PC-9 (cell line): ENCODE measurements at regions not wholly inside any gene's neighbourhood (a gene's known extent, or its start where the extent isn't known, plus 50 kb on each side); places are given as distances from the start of the nearest gene placed in this dataset.

Source experiments
- BruUV-seq: library from RNA; stranded (reverse); fragments of 400-500 nt; replicated peaks from 2 replicates; lab custom pipeline; 2021; lab: Mats Ljungman, UMichigan
- CTCF ChIA-PET: fragments of 300-600 bp; sonication (Branson Sonifier 250); formaldehyde crosslinking; loops from one replicate; lab custom pipeline; 2022; ENCODE audit warnings: antibody characterized with exemption; lab: Charles Lee
- POLR2A ChIA-PET: fragments of 300-600 bp; sonication (Branson Sonifier 250); formaldehyde crosslinking; loops from one replicate; lab custom pipeline; 2022; ENCODE audit warnings: antibody characterized with exemption; ENCODE audit not compliant: unreplicated experiment; lab: Charles Lee
- DNase-seq, 2 experiments: peaks; one replicate each; pipeline versions ENCODE4 v3.0.0 to v3.0.0-alpha.2; 2015 to 2022; ENCODE audit warnings: mixed read lengths in 1 of 2
- H2AFZ ChIP-seq: fragments of 200-600 bp; sonication (generic); 2 replicates; pipeline ENCODE4 v1.8.1; 2017; ENCODE audit warnings: antibody characterized with exemption
- H3F3A ChIP-seq: fragments of 200-600 bp; sonication (generic); 2 replicates; pipeline ENCODE4 v1.8.1; 2017; ENCODE audit warnings: antibody characterized with exemption, mild to moderate bottlenecking, low read depth; ENCODE audit not compliant: insufficient read depth
- H3K27ac ChIP-seq: fragments of 200-600 bp; sonication (generic); 2 replicates; pipeline ENCODE4 v1.6.1; 2016; ENCODE audit warnings: mixed run types
- H3K27me3 ChIP-seq: fragments of 200-600 bp; sonication (generic); 2 replicates; pipeline ENCODE4 v1.6.1; 2016; ENCODE audit warnings: low read depth, mixed run types; ENCODE audit not compliant: insufficient read depth
- H3K36me3 ChIP-seq: fragments of 200-600 bp; sonication (generic); 2 replicates; pipeline ENCODE4 v1.6.1; 2016; ENCODE audit warnings: low read depth, mixed run types
- H3K4me1 ChIP-seq: fragments of 200-600 bp; sonication (generic); replicated peaks from 2 replicates; pipeline ENCODE4 v1.6.1; 2016; ENCODE audit warnings: mixed run types; ENCODE audit not compliant: insufficient read depth
- H3K4me2 ChIP-seq: fragments of 200-600 bp; sonication (generic); 2 replicates; pipeline ENCODE4 v1.6.1; 2017; ENCODE audit warnings: mixed run types
- H3K4me3 ChIP-seq: fragments of 200-600 bp; sonication (generic); 2 replicates; pipeline ENCODE4 v1.6.1; 2016; ENCODE audit warnings: mixed run types
- H3K79me2 ChIP-seq: fragments of 200-600 bp; sonication (generic); 2 replicates; pipeline ENCODE4 v1.6.1; 2017; ENCODE audit warnings: low read depth, mixed run types
- H3K9me2 ChIP-seq: fragments of 200-600 bp; sonication (generic); 2 replicates; pipeline ENCODE4 v1.8.1; 2017; ENCODE audit warnings: mild to moderate bottlenecking; ENCODE audit not compliant: insufficient read depth
- H3K9me3 ChIP-seq: fragments of 200-600 bp; sonication (generic); 2 replicates; pipeline ENCODE4 v1.8.1; 2016; ENCODE audit warnings: low read depth; ENCODE audit not compliant: insufficient read depth
- H4K20me1 ChIP-seq: fragments of 200-600 bp; sonication (generic); 2 replicates; pipeline ENCODE4 v1.8.1; 2017; ENCODE audit not compliant: insufficient read depth
- EZH2 ChIP-seq: fragments of 200-600 bp; sonication (generic); IDR thresholded peaks from 2 replicates; pipeline ENCODE4 v1.8.0; 2017; ENCODE audit warnings: antibody characterized with exemption, low read depth
- intact Hi-C: fragments of 100-400 bp; cut with micrococcal nuclease; formaldehyde crosslinking; loops from one replicate; pipeline ENCODE4 v1.10.0; 2022; ENCODE audit not compliant: unreplicated experiment
- TF ChIP-seq, protein P1 (sequence below): fragments of 200-600 bp; sonication (generic); conservative IDR thresholded peaks from 2 replicates; pipeline ENCODE4 v1.6.1; 2017; ENCODE audit warnings: mixed run types, antibody characterized with exemption, mild to moderate bottlenecking, moderate library complexity

GRCh38 chr9:115305543-115305942, 187.6 kb upstream of the TNC start:
- no TSS peak for BruUV-seq

DNA sequence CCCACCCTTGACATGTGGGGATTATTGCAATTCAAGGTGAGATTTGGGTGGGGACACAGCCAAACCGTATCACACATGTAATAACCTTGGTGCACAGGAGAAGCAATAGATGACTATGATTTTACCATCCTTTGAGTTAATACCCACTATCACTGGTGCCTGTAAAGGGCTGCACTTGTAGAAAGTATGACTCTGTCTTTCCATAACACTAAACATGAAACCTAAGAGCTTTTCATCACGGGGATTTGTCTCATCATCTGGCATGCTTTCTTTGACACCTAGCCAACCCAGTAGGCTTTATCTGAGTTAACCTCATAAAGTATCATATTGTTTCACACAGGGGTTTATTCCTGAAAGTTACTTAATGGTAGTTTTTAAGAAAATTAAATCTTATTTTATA, 188.9 kb upstream of the TNC start:
- Histone ChIP-seq H3K36me3 (no peaks in the 10 kb centered on the region), H3F3A (no peaks in the 10 kb centered on the region), H3K9me2 (no peaks in the 10 kb centered on the region; the same call in 1 of the 2 replicates), H4K20me1 (no peaks in the 10 kb centered on the region), H3K27ac (no peak overlapping the region), H3K4me2 (no peak overlapping the region), H3K4me3 (no peak overlapping the region), H2AFZ (no peak overlapping the region), H3K4me1 (no peaks in the 10 kb centered on the region), H3K27me3 (no peaks in the 10 kb centered on the region), H3K9me3 (peaks cover 3% of the 10 kb centered on the region; the same call in 1 of the 2 replicates), H3K79me2 (no peaks in the 10 kb centered on the region)
- no TSS peak for BruUV-seq
- POLR2A ChIA-PET: no interaction called here
- DNase-seq: no peak
- no peak for TF ChIP-seq EZH2
- TF ChIP-seq, protein P1, sequence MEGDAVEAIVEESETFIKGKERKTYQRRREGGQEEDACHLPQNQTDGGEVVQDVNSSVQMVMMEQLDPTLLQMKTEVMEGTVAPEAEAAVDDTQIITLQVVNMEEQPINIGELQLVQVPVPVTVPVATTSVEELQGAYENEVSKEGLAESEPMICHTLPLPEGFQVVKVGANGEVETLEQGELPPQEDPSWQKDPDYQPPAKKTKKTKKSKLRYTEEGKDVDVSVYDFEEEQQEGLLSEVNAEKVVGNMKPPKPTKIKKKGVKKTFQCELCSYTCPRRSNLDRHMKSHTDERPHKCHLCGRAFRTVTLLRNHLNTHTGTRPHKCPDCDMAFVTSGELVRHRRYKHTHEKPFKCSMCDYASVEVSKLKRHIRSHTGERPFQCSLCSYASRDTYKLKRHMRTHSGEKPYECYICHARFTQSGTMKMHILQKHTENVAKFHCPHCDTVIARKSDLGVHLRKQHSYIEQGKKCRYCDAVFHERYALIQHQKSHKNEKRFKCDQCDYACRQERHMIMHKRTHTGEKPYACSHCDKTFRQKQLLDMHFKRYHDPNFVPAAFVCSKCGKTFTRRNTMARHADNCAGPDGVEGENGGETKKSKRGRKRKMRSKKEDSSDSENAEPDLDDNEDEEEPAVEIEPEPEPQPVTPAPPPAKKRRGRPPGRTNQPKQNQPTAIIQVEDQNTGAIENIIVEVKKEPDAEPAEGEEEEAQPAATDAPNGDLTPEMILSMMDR: no peak
- intact Hi-C loops: no loop called here
- CTCF ChIA-PET: no interaction called here

More at GRCh38 chr9:115305543-115305942, 187.6 kb upstream of the TNC start:
- no peak overlapping the region for H2AFZ ChIP-seq
- TF ChIP-seq, protein P1: no peak
- TF ChIP-seq EZH2: no peak
- H3K9me3 ChIP-seq: no peaks in the 10 kb centered on the region
- no peaks in the 10 kb centered on the region for H3K4me1 ChIP-seq
- H3K27me3 ChIP-seq: no peaks in the 10 kb centered on the region
- H3K36me3 ChIP-seq: no peaks in the 10 kb centered on the region
- no peaks in the 10 kb centered on the region for H3F3A ChIP-seq
- intact Hi-C loops: no loop called here
- DNase-seq: no peak
- CTCF ChIA-PET: no interaction called here
- no peak overlapping the region for H3K4me2 ChIP-seq
- no peak overlapping the region for H3K4me3 ChIP-seq
- no peaks in the 10 kb centered on the region; the same call in 1 of the 2 replicates for H3K9me2 ChIP-seq
- H4K20me1 ChIP-seq: no peaks in the 10 kb centered on the region
- H3K27ac ChIP-seq: no peak overlapping the region
- H3K79me2 ChIP-seq: no peaks in the 10 kb centered on the region
- POLR2A ChIA-PET: no interaction called here

DNA sequence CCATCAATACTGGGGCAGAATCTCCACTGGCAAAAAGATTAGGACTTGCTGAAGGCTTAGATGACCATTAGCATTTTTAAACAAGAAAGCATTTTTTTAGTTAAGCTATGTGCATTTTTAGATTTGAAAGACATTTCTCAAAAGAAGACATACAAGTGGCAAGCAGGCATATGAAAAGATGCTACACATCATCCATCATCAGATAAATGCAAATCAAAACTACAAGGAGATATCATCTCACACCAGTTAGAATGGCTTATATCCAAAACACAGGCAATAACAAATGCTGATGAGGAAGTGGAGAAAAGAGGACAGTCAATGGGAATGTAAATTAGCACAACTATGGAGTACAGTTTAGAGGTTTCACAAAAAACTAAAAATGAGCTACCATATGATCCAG, 195.6 kb upstream of the TNC start:
- no peaks in the 10 kb centered on the region for H3K9me2 ChIP-seq
- H3K4me3 ChIP-seq: no peak overlapping the region
- no peaks in the 10 kb centered on the region for H3F3A ChIP-seq
- H3K27me3 ChIP-seq: no peaks in the 10 kb centered on the region
- no peak overlapping the region for H3K4me2 ChIP-seq
- H4K20me1 ChIP-seq: no peaks in the 10 kb centered on the region
- ChIA-PET POLR2A (no interaction called here), CTCF (no interaction called here)
- no peaks in the 10 kb centered on the region for H3K79me2 ChIP-seq
- no peak for DNase-seq
- peaks cover 3% of the 10 kb centered on the region; the same call in 1 of the 2 replicates for H3K9me3 ChIP-seq
- intact Hi-C loops: no loop called here
- no peaks in the 10 kb centered on the region for H3K4me1 ChIP-seq
- H3K27ac ChIP-seq: no peak overlapping the region
- no peak for TF ChIP-seq EZH2
- TF ChIP-seq, protein P1: no peak
- H3K36me3 ChIP-seq: no peaks in the 10 kb centered on the region
- no TSS peak for BruUV-seq
- no peak overlapping the region for H2AFZ ChIP-seq
